Ascending aorta (tissue), 2 donors: ENCODE measurements at regions not wholly inside any gene's neighbourhood (a gene's known extent, or its start where the extent isn't known, plus 50 kb on each side); places are given as distances from the start of the nearest gene placed in this dataset.

ENCODE experiments used
- DNase-seq, 2 donors: peaks; one replicate each; pipeline ENCODE4 v3.0.0-alpha.2; 2019; ENCODE audit warnings: low spot score in 2 of 2
- H3K27ac ChIP-seq, 2 donors: fragments of 200-600 bp; sonication (generic); one replicate each; pipeline ENCODE4 v1.5.1; 2016 to 2017; ENCODE audit warnings: mild to moderate bottlenecking in 1 of 2
- H3K27me3 ChIP-seq: fragments of 200-600 bp; sonication (generic); one replicate; pipeline ENCODE4 v1.5.1; 2017
- H3K36me3 ChIP-seq, 2 donors: fragments of 200-600 bp; sonication (generic); one replicate each; pipeline ENCODE4 v1.5.1; 2016
- H3K4me1 ChIP-seq, 2 donors: fragments of 200-600 bp; sonication (generic); one replicate each; pipeline ENCODE4 v1.5.1; 2016 to 2017; ENCODE audit warnings: mild to moderate bottlenecking in 1 of 2
- H3K4me3 ChIP-seq, 2 donors: fragments of 200-600 bp; sonication (generic); one replicate each; pipeline ENCODE4 v1.5.1; 2016 to 2017; ENCODE audit warnings: mild to moderate bottlenecking in 1 of 2
- H3K9me3 ChIP-seq, 2 donors: fragments of 200-600 bp; sonication (generic); one replicate each; pipeline ENCODE4 v1.5.1; 2016
- CTCF ChIP-seq, 3 experiments: fragments of 200-600 bp in 2 of 3; fragments of 450-650 bp in 1 of 3; sonication (generic) in 2 of 3; IDR thresholded peaks; one replicate each; pipeline ENCODE4 v1.5.1; 2016 to 2019; ENCODE audit warnings: antibody characterized with exemption in 3 of 3, mild to moderate bottlenecking in 1 of 3, moderate library complexity in 1 of 3
- intact Hi-C: fragments of 100-400 bp; cut with DNase I; formaldehyde crosslinking; loops from one replicate; pipeline ENCODE4 v1.15.1; 2023

DNA sequence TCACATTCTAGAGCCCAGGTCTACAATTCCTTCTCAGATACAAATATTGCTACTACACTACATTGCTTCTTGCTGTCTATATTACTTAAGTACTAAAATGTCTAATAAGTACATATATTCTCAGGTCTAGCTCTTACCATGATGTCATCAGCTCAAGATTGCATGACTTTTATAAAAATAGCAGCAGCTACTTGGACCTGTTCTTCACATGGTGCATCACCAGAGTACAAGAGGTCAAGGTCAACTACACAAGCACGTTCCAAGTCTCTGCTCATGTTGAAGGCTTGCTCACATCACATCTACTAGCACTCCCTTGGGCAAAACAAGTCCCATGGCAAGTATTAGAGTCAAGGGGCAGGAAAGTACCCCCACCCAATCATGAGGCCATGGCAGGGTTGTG, 465.6 kb downstream of the MED13L start:
- no peak overlapping the region for H3K27ac ChIP-seq
- no peaks in the 10 kb centered on the region for H3K4me1 ChIP-seq
- H3K4me3 ChIP-seq = no peak overlapping the region
- no peak for TF ChIP-seq CTCF (IDR thresholded peaks at IDR 0.05)
- H3K9me3 ChIP-seq = no peaks in the 10 kb centered on the region
- H3K36me3 ChIP-seq = no peaks in the 10 kb centered on the region
- intact Hi-C loops = no loop called here
- DNase-seq = no peak
- H3K27me3 ChIP-seq = no peaks in the 10 kb centered on the region

GRCh38 chr12:115811045-115811444, 466.4 kb downstream of the MED13L start:
- Histone ChIP-seq H3K36me3 (no peaks in the 10 kb centered on the region), H3K9me3 (no peaks in the 10 kb centered on the region), H3K27me3 (no peaks in the 10 kb centered on the region), H3K27ac (no peak overlapping the region), H3K4me1 (no peaks in the 10 kb centered on the region), H3K4me3 (no peak overlapping the region)
- intact Hi-C loops = no loop called here
- no peak for DNase-seq
- no peak for TF ChIP-seq CTCF (IDR thresholded peaks at IDR 0.05)

DNA sequence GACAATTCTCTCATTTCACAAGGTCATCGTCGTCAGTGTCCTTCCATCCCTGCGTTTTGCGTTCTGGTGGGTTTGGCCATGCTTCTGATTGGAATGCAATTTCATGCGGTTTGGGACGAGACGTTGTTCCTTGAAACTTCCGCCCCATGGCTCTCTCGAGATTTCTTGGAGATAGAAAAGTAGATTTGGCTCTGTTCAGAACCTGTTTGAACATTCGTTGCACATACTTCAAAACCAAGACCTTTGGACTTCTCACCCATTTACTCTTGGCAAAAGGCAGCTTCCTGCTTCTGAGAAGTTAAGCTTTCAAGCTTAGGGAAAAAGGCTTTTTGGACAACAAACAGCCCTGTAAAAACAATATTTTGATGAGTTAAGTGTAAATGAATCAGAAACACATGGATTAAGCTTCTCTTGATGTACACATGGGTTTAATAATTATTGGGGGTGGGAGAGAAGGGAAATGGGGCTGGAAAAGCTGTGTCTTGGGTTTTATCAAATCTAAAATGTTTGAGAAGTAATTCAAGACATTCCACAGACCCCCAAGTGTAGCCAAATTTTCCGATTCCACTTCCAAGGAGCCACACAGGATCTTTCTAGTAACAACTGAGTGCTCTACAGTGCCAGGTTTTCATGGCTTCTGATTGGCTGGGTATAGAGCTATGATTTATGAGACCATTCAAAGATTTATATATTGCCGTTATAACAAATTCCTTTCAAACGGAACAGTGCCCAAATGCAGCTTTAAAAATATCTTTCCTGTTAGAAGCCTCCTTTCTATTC, 467.2 kb downstream of the MED13L start:
- Histone ChIP-seq H3K27me3 (no peaks in the 10 kb centered on the region), H3K4me3 (no peak overlapping the region), H3K36me3 (no peaks in the 10 kb centered on the region), H3K9me3 (no peaks in the 10 kb centered on the region), H3K4me1 (no peaks in the 10 kb centered on the region), H3K27ac (no peak overlapping the region)
- intact Hi-C loops = no loop called here
- DNase-seq = no peak
- TF ChIP-seq CTCF (IDR thresholded peaks at IDR 0.05) = no peak

DNA sequence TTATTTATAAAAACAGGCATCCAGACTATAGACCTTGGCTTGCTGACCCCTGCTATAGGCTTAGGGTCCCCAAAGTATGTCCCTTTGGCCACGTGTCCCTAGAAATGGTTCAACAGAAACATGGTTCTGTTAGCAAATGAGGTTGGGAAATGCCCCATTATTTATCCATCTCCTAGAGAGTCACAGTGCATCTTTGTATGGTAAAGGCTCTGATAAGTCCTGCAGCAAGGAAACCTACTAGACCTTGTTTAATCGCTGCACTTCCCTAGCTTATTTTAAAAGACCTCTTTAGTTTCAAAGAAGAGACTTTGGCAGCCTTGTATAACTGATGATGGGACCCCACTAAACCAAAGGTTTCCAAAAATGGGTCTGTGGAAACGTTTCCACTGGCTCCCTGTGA, 471.5 kb downstream of the MED13L start:
- H3K4me3 ChIP-seq = no peak overlapping the region
- no peaks in the 10 kb centered on the region for H3K9me3 ChIP-seq
- no peak for DNase-seq
- H3K27ac ChIP-seq = no peak overlapping the region
- no peak for TF ChIP-seq CTCF (IDR thresholded peaks at IDR 0.05)
- no peaks in the 10 kb centered on the region for H3K4me1 ChIP-seq
- H3K27me3 ChIP-seq = no peaks in the 10 kb centered on the region
- intact Hi-C loops = no loop called here
- H3K36me3 ChIP-seq = no peaks in the 10 kb centered on the region

DNA sequence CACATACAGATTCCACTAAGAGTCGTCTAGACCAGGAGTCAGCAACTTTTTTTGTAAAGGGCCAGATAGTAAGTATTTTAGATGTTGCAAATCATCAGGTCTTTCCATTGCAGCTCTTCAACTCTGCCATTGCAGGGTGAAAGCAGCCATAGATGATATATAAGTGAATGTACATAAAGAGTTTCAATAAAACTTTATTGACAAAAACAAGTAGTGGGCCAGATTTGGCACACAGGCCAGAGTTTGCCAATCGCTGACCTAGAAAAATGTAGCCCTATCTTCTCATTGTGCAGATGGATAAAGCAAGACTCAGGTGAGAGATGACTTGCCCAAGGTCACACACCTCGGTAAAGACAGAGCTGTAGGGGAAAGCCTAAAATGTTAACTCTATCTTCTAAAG, 474.7 kb downstream of the MED13L start:
- TF ChIP-seq CTCF (IDR thresholded peaks at IDR 0.05) = no peak
- no peaks in the 10 kb centered on the region for H3K9me3 ChIP-seq
- H3K36me3 ChIP-seq = no peaks in the 10 kb centered on the region
- H3K27ac ChIP-seq = no peak overlapping the region
- H3K27me3 ChIP-seq = no peaks in the 10 kb centered on the region
- H3K4me3 ChIP-seq = no peak overlapping the region
- intact Hi-C loops = no loop called here
- no peak for DNase-seq
- no peaks in the 10 kb centered on the region for H3K4me1 ChIP-seq

- H3K36me3 ChIP-seq = no peaks in the 10 kb centered on the region
- TF ChIP-seq CTCF (IDR thresholded peaks at IDR 0.05) = no peak
- no peak for DNase-seq
- H3K4me1 ChIP-seq = no peaks in the 10 kb centered on the region
- intact Hi-C loops = no loop called here
- H3K4me3 ChIP-seq = no peak overlapping the region
- H3K9me3 ChIP-seq = no peaks in the 10 kb centered on the region
- no peaks in the 10 kb centered on the region for H3K27me3 ChIP-seq
- no peak overlapping the region for H3K27ac ChIP-seq
Measured at GRCh38 chr12:115801871-115802270, 475.6 kb downstream of the MED13L start.
